ENCODE measurements at regions not wholly inside any gene's neighbourhood (a gene's known extent, or its start where the extent isn't known, plus 50 kb on each side); places are given as distances from the start of the nearest gene placed in this dataset.
A peak's percentile ranks its signal among the peaks of the same experiment; 100 is the strongest.

DNA sequence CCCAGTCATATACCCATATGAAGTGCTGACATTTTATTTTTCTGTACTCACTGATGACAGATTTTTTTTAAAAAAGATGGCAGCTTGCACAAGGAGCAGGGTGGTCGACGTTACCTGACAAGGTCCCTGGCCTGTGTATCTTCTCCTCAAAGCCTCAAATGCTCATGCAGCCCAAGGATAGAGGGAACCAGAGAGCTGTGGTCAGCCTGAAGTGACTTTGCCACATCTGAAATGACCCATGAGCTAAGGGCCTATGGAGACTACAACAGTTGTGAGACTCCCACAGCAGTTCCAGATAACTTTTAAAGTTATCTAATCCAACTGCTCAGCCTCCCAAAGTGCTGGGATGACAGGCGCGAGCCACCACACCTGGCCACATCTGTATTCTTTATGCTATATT lies 131.1 kb downstream of the GLUL start:
- peak overlapping the region; percentile 35 for H3K4me3 Mint-ChIP-seq
- H3K36me3 ChIP-seq (ENCODE audit: insufficient read depth, low read length), result no peaks in the 10 kb centered on the region
- H3K9me3 Mint-ChIP-seq, result no peaks in the 10 kb centered on the region
- H3K27ac Mint-ChIP-seq, result peak overlapping the region; percentile 97
- intact Hi-C loops (cut with DNase I, micrococcal nuclease), result no loop called here
- CTCF ChIA-PET, result no interaction called here
- H3K4me1 ChIP-seq (ENCODE audit: insufficient read depth, low read length), result peaks cover 31% of the 10 kb centered on the region
- H3K36me3 Mint-ChIP-seq (ENCODE audit: low read depth), result no peaks in the 10 kb centered on the region
- TF ChIP-seq, protein P1, sequence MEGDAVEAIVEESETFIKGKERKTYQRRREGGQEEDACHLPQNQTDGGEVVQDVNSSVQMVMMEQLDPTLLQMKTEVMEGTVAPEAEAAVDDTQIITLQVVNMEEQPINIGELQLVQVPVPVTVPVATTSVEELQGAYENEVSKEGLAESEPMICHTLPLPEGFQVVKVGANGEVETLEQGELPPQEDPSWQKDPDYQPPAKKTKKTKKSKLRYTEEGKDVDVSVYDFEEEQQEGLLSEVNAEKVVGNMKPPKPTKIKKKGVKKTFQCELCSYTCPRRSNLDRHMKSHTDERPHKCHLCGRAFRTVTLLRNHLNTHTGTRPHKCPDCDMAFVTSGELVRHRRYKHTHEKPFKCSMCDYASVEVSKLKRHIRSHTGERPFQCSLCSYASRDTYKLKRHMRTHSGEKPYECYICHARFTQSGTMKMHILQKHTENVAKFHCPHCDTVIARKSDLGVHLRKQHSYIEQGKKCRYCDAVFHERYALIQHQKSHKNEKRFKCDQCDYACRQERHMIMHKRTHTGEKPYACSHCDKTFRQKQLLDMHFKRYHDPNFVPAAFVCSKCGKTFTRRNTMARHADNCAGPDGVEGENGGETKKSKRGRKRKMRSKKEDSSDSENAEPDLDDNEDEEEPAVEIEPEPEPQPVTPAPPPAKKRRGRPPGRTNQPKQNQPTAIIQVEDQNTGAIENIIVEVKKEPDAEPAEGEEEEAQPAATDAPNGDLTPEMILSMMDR (IDR thresholded peaks at IDR 0.05), result no peak
- POLR2A ChIA-PET, result interaction anchor here (1.9 kb wide), 1 partner anchor 10 kb away, joined by 5 read pairs; no protein-coding TSS in a partner anchor
- no peak overlapping the region for H3K27ac ChIP-seq (ENCODE audit: low read depth in 1 of 2, low read length in 2 of 2)
- no peak for ATAC-seq (ENCODE audit: poor library complexity)
- no peaks in the 10 kb centered on the region for H3K27me3 Mint-ChIP-seq
- peaks cover 38% of the 10 kb centered on the region for H3K4me1 Mint-ChIP-seq (ENCODE audit: low read depth)
- no peak overlapping the region for H3K4me3 ChIP-seq (ENCODE audit: low read length)
- H3K9me3 ChIP-seq (ENCODE audit: control insufficient read depth in 1 of 2, insufficient read depth in 1 of 2, low read length in 2 of 2), result no peaks in the 10 kb centered on the region
- DNase-seq, result no peak
- no peaks in the 10 kb centered on the region for H3K27me3 ChIP-seq (ENCODE audit: control insufficient read depth in 1 of 2, insufficient read depth in 2 of 2, low read length in 2 of 2)

DNA sequence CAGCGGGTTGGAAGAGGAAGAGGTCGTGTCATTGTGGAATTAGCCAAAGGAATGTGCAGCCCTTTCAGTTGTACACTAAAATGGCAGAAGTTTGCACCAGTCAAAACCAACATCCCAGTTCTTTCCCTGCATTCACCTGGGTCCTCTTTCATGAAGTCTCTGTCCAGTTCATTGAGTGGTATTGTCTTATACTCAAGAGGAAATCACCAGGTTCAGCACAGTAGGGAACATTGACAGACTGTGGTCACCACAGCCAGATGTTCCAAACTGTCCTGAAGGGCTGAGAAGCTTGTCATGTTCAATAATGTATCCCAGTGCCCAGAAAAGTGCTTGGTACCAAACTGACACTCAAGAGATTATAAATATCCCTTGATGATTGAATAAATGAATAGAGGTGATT lies 131.6 kb downstream of the GLUL start:
- Histone ChIP-seq H3K4me1 (ENCODE audit: insufficient read depth, low read length) (peaks cover 31% of the 10 kb centered on the region), H3K4me3 (ENCODE audit: low read length) (no peak overlapping the region), H3K9me3 (ENCODE audit: control insufficient read depth in 1 of 2, insufficient read depth in 1 of 2, low read length in 2 of 2) (no peaks in the 10 kb centered on the region), H3K27me3 (ENCODE audit: control insufficient read depth in 1 of 2, insufficient read depth in 2 of 2, low read length in 2 of 2) (no peaks in the 10 kb centered on the region), H3K36me3 (ENCODE audit: insufficient read depth, low read length) (no peaks in the 10 kb centered on the region), H3K27ac (ENCODE audit: low read depth in 1 of 2, low read length in 2 of 2) (peak overlapping the region in 1 of 2 donors; percentile 73)
- ChIA-PET POLR2A (interaction anchor here (1.7 to 1.9 kb wide), 2 partner anchors 11 to 137 kb away, joined by 5 read pairs; no protein-coding TSS in a partner anchor), CTCF (no interaction called here)
- Mint-ChIP-seq H3K27ac (peak overlapping the region; percentile 97), H3K27me3 (no peaks in the 10 kb centered on the region), H3K4me1 (ENCODE audit: low read depth) (peaks cover 38% of the 10 kb centered on the region), H3K4me3 (peak overlapping the region; percentile 64), H3K36me3 (ENCODE audit: low read depth) (no peaks in the 10 kb centered on the region), H3K9me3 (no peaks in the 10 kb centered on the region)
- ATAC-seq (ENCODE audit: poor library complexity) (no peak), DNase-seq (peak in 1 of 14 experiments; percentile 5)
- intact Hi-C loops (cut with DNase I, micrococcal nuclease), result loop anchor here in 1 of 2 experiments (5.0 kb wide), 1 partner anchor 1043 kb away; no protein-coding TSS in a partner anchor
- TF ChIP-seq, protein P1 (IDR thresholded peaks at IDR 0.05), result no peak

DNA sequence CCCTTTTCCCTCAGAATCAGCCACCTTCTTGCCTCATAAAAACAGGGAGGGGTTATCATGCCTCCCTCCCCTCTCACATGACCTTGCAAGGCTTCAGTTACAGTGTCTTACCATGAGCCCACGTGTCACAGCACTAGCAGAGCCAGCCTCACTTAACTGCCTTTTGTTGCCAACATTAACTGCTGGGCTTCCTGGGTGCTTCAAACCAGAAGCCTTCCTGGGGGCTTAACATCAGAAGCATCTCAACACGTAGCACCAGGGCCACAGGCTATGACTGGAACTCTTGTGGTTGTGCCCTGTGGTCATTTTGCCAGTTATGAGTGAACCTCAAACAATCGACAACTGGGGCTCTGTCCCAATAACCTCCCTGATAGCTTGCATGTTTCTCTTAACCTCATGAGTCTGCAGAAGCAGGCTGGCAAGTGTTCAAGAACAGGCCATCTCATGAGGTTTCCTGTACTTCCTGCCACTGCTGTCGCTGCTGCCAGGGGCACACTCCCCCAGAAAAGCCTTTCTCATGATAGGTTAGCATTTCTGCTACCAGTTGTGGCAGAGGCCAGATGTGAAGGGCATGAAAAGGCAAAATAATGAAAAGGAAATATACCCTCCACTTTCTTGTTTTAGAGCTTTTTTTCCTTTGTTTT lies 132.2 kb downstream of the GLUL start:
- peaks cover 38% of the 10 kb centered on the region for H3K4me1 Mint-ChIP-seq (ENCODE audit: low read depth)
- ChIA-PET CTCF (no interaction called here), POLR2A (interaction anchor here (0.8 to 1.9 kb wide), 3 partner anchors 8 to 137 kb away, joined by 3 to 5 read pairs (median 5); no protein-coding TSS in a partner anchor)
- no peaks in the 10 kb centered on the region for H3K27me3 ChIP-seq (ENCODE audit: control insufficient read depth in 1 of 2, insufficient read depth in 2 of 2, low read length in 2 of 2)
- no peaks in the 10 kb centered on the region for H3K27me3 Mint-ChIP-seq
- H3K4me3 Mint-ChIP-seq, result peak overlapping the region; percentile 64
- H3K9me3 ChIP-seq (ENCODE audit: control insufficient read depth in 1 of 2, insufficient read depth in 1 of 2, low read length in 2 of 2), result no peaks in the 10 kb centered on the region
- H3K36me3 ChIP-seq (ENCODE audit: insufficient read depth, low read length), result no peaks in the 10 kb centered on the region
- DNase-seq, result peak; percentile 31 to 81 (median 50)
- H3K36me3 Mint-ChIP-seq (ENCODE audit: low read depth), result no peaks in the 10 kb centered on the region
- ATAC-seq (ENCODE audit: poor library complexity), result peak; percentile 89
- peak overlapping the region; percentile 17 for H3K4me3 ChIP-seq (ENCODE audit: low read length)
- peak overlapping the region; percentile 97 for H3K27ac Mint-ChIP-seq
- intact Hi-C loops (cut with DNase I, micrococcal nuclease), result loop anchor here in 1 of 2 experiments (5.0 kb wide), 1 partner anchor 1042 kb away; no protein-coding TSS in a partner anchor
- TF ChIP-seq, protein P1 (IDR thresholded peaks at IDR 0.05), result no peak
- H3K27ac ChIP-seq (ENCODE audit: low read depth in 1 of 2, low read length in 2 of 2), result peak overlapping the region; percentile 54 to 73
- no peaks in the 10 kb centered on the region for H3K9me3 Mint-ChIP-seq
- peaks cover 31% of the 10 kb centered on the region for H3K4me1 ChIP-seq (ENCODE audit: insufficient read depth, low read length)

All from CD4-positive, alpha-beta T cell (primary cell).